Left lung (tissue), 4 donors: ENCODE measurements at regions not wholly inside any gene's neighbourhood (a gene's known extent, or its start where the extent isn't known, plus 50 kb on each side); places are given as distances from the start of the nearest gene placed in this dataset.
A peak's percentile ranks its signal among the peaks of the same experiment; 100 is the strongest.

ENCODE experiments used
- ATAC-seq: fragments of 200-7000 bp; cut with Tn5 transposase; one replicate; pipeline ENCODE4 v1.9.1; 2020; ENCODE audit warnings: moderate library complexity
- DNase-seq, 4 donors: peaks; one replicate each; pipeline ENCODE4 v3.0.0-alpha.2; 2013 to 2020
- H3K27ac ChIP-seq, 2 donors: fragments of 200-600 bp; sonication (generic) in 1 of 2; one replicate each; pipeline versions ENCODE4 v1.5.0 to v1.8.0; 2020 to 2021
- H3K27me3 ChIP-seq, 2 donors: fragments of 200-600 bp; sonication (generic) in 1 of 2; one replicate each; pipeline versions ENCODE4 v1.5.0 to v1.8.0; 2020 to 2021
- H3K36me3 ChIP-seq, 2 donors: fragments of 200-600 bp; sonication (generic) in 1 of 2; one replicate each; pipeline versions ENCODE4 v1.5.0 to v1.8.0; 2020 to 2021
- H3K4me1 ChIP-seq, 2 donors: fragments of 200-600 bp; one replicate each; pipeline ENCODE4 v1.8.0; 2021
- H3K4me3 ChIP-seq, 2 donors: fragments of 200-600 bp; sonication (generic) in 1 of 2; one replicate each; pipeline versions ENCODE4 v1.5.0 to v1.8.0; 2020 to 2021; ENCODE audit warnings: mild to moderate bottlenecking in 1 of 2
- H3K9me3 ChIP-seq, 2 donors: fragments of 200-600 bp; sonication (generic) in 1 of 2; one replicate each; pipeline versions ENCODE4 v1.5.0 to v1.8.0; 2020 to 2021
- CTCF ChIP-seq, 2 donors: fragments of 200-600 bp; sonication (generic) in 1 of 2; IDR thresholded peaks; one replicate each; pipeline versions ENCODE4 v1.5.0 to v1.8.0; 2021; ENCODE audit warnings: antibody characterized with exemption in 2 of 2
- intact Hi-C, 2 donors: fragments of 100-400 bp; cut with DNase I; formaldehyde crosslinking; loops; one replicate each; pipeline versions ENCODE4 v1.11.2 to v1.14.2; 2022
- donor health status: DM: no; HTN: yes; CAD: no.
- donor health status: DM: no; HTN: no; CAD: no.

GRCh38 chr12:24500831-24501230 is 448.1 kb downstream of the BCAT1 start:
- Histone ChIP-seq H3K4me3 (no peak overlapping the region), H3K9me3 (no peaks in the 10 kb centered on the region), H3K36me3 (no peaks in the 10 kb centered on the region), H3K27ac (peak overlapping the region in 1 of 2 donors; percentile 71), H3K27me3 (no peaks in the 10 kb centered on the region), H3K4me1 (no peaks in the 10 kb centered on the region)
- DNase-seq (no peak), ATAC-seq (no peak)
- TF ChIP-seq CTCF (IDR thresholded peaks at IDR 0.05), result no peak
- intact Hi-C loops, result no loop called here

DNA sequence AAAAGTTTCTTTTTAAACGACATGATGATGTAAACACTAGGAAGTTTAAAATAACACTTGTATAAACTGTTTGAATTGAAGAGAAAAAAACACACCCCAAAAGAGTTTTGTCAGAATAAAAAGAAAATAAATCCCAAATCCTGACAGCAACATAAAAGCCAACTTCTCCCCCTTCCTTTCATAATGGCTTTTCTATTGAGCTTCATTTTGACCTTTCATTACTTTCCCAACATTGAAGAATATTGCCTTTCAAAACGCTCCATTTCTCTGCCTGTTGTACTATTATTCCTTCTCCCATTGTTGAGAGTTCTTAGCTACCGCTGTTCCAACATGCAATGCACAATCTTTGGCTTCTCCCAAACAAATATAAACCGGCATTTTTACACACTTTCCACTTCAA is 448.5 kb downstream of the BCAT1 start:
- Histone ChIP-seq H3K36me3 (no peaks in the 10 kb centered on the region), H3K4me1 (no peaks in the 10 kb centered on the region), H3K27me3 (no peaks in the 10 kb centered on the region), H3K4me3 (no peak overlapping the region), H3K9me3 (no peaks in the 10 kb centered on the region), H3K27ac (peak overlapping the region in 1 of 2 donors; percentile 71)
- ATAC-seq (no peak), DNase-seq (peak in 1 of 4 donors; percentile 13)
- TF ChIP-seq CTCF (IDR thresholded peaks at IDR 0.05), result no peak
- intact Hi-C loops, result no loop called here

DNA sequence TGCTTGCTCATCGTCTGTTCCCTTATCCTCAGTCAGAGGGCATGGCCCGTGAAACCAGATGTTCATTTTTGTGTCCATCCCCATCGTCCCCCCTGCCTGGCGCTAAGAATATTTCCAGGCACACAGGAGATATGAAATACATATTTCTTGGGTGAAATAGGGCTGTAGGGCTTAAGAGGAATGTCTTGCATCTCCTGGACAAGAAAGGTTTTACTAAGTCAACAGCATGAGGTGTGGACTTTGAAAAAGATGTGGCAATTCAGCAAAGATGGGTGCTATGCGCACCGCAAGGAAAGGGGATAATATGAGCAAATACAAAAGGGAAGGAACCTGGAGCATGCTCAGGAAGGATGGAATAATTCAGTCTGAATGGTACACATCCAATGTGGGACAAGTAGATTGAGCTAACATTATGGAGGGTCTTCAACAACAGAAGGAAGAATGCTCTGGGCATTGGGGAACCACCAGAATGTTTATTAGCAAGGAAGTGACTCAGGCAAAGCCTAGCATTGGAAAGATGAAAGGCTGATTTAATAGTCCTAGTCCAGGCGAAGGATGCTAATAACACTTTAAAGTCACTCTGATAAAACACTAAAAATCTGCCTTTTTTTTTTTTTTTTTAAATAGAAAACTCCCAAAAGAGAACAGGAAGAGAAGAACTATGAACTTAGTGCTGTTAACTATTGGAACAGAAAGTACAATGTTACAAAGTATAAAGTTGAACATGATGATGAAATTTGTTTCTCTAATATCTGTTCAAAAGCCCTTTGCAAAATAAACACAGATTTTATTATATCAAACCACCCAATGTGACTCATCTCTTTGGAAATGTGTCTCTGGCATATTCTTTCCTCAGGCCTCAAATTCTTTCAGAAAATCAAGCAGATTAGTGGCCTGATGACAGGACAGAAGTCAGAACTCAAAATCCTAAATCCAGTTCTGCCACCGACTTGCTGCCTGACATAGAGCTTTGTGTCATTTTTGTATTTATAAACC is 449.5 kb downstream of the BCAT1 start:
- ATAC-seq, result peak; percentile 48
- Histone ChIP-seq H3K9me3 (no peaks in the 10 kb centered on the region), H3K27ac (peak overlapping the region in 1 of 2 donors; percentile 71), H3K36me3 (no peaks in the 10 kb centered on the region), H3K4me3 (no peak overlapping the region), H3K27me3 (no peaks in the 10 kb centered on the region), H3K4me1 (no peaks in the 10 kb centered on the region)
- intact Hi-C loops, result no loop called here
- DNase-seq, result peak in 1 of 4 donors; percentile 30
- no peak for TF ChIP-seq CTCF (IDR thresholded peaks at IDR 0.05)

GRCh38 chr12:24496755-24497154 is 452.1 kb downstream of the BCAT1 start:
- Histone ChIP-seq H3K4me3 (no peak overlapping the region), H3K36me3 (no peaks in the 10 kb centered on the region), H3K27me3 (no peaks in the 10 kb centered on the region), H3K4me1 (no peaks in the 10 kb centered on the region), H3K27ac (no peak overlapping the region), H3K9me3 (no peaks in the 10 kb centered on the region)
- peak; percentile 13 for ATAC-seq
- DNase-seq, result no peak
- TF ChIP-seq CTCF (IDR thresholded peaks at IDR 0.05), result no peak
- intact Hi-C loops, result no loop called here

- no peak overlapping the region for H3K4me3 ChIP-seq
- intact Hi-C loops, result no loop called here
- no peak for DNase-seq
- no peaks in the 10 kb centered on the region for H3K27me3 ChIP-seq
- H3K36me3 ChIP-seq, result no peaks in the 10 kb centered on the region
- ATAC-seq, result no peak
- no peaks in the 10 kb centered on the region for H3K9me3 ChIP-seq
- no peaks in the 10 kb centered on the region for H3K4me1 ChIP-seq
- no peak overlapping the region for H3K27ac ChIP-seq
- TF ChIP-seq CTCF (IDR thresholded peaks at IDR 0.05), result no peak
Measured at GRCh38 chr12:24494401-24494800, 454.5 kb downstream of the BCAT1 start.
